ENCODE measurements at regions not wholly inside any gene's neighbourhood (a gene's known extent, or its start where the extent isn't known, plus 50 kb on each side); places are given as distances from the start of the nearest gene placed in this dataset.

GRCh38 chr18:78596794-78597345 lies 382.7 kb upstream of the SALL3 start:
- Histone ChIP-seq H3K9me3 (peaks cover 4% of the 10 kb centered on the region), H3K4me1 (no peaks in the 10 kb centered on the region), H3K27me3 (no peaks in the 10 kb centered on the region), H3K27ac (no peak overlapping the region), H3K4me3 (no peak overlapping the region), H3K36me3 (no peaks in the 10 kb centered on the region)
- intact Hi-C loops (cut with DNase I): no loop called here
- peak in 1 of 2 donors; percentile 20 for DNase-seq (ENCODE audit: extremely low spot score in 2 of 2)
- no peak for TF ChIP-seq POLR2AphosphoS5 (IDR thresholded peaks at IDR 0.05; ENCODE audit: insufficient read depth in 1 of 2, low read depth in 1 of 2)
- TF ChIP-seq POLR2A (IDR thresholded peaks at IDR 0.05): no peak

GRCh38 chr18:78601349-78601748 lies 378.3 kb upstream of the SALL3 start:
- no peak overlapping the region for H3K4me3 ChIP-seq
- intact Hi-C loops (cut with DNase I): no loop called here
- H3K36me3 ChIP-seq: no peaks in the 10 kb centered on the region
- TF ChIP-seq POLR2A (IDR thresholded peaks at IDR 0.05) (no peak), POLR2AphosphoS5 (IDR thresholded peaks at IDR 0.05; ENCODE audit: insufficient read depth in 1 of 2, low read depth in 1 of 2) (no peak), CTCF (IDR thresholded peaks at IDR 0.05) (no peak)
- H3K27ac ChIP-seq: no peak overlapping the region
- no peak for DNase-seq (ENCODE audit: extremely low spot score in 2 of 2)
- H3K27me3 ChIP-seq: no peaks in the 10 kb centered on the region
- H3K4me1 ChIP-seq: no peaks in the 10 kb centered on the region
- H3K9me3 ChIP-seq: no peaks in the 10 kb centered on the region

- Histone ChIP-seq H3K36me3 (no peaks in the 10 kb centered on the region), H3K27me3 (no peaks in the 10 kb centered on the region), H3K4me3 (no peak overlapping the region), H3K27ac (no peak overlapping the region), H3K4me1 (no peaks in the 10 kb centered on the region), H3K9me3 (no peaks in the 10 kb centered on the region)
- TF ChIP-seq POLR2AphosphoS5 (IDR thresholded peaks at IDR 0.05; ENCODE audit: insufficient read depth in 1 of 2, low read depth in 1 of 2): no peak
- TF ChIP-seq POLR2A (IDR thresholded peaks at IDR 0.05): no peak
- TF ChIP-seq CTCF (IDR thresholded peaks at IDR 0.05): no peak
- intact Hi-C loops (cut with DNase I): no loop called here
- DNase-seq (ENCODE audit: extremely low spot score in 2 of 2): peak in 1 of 2 donors; percentile 20
Observed at GRCh38 chr18:78601923-78602322, 377.7 kb upstream of the SALL3 start.

- no peaks in the 10 kb centered on the region for H3K36me3 ChIP-seq
- H3K27ac ChIP-seq: no peak overlapping the region
- H3K4me1 ChIP-seq: no peaks in the 10 kb centered on the region
- no peak overlapping the region for H3K4me3 ChIP-seq
- TF ChIP-seq POLR2AphosphoS5 (IDR thresholded peaks at IDR 0.05; ENCODE audit: insufficient read depth in 1 of 2, low read depth in 1 of 2) (no peak), POLR2A (IDR thresholded peaks at IDR 0.05) (no peak)
- no peaks in the 10 kb centered on the region for H3K27me3 ChIP-seq
- intact Hi-C loops (cut with DNase I): no loop called here
- DNase-seq (ENCODE audit: extremely low spot score in 2 of 2): peak in 1 of 2 donors; percentile 47
- no peaks in the 10 kb centered on the region for H3K9me3 ChIP-seq
Observed at GRCh38 chr18:78602430-78602829, 377.2 kb upstream of the SALL3 start.

GRCh38 chr18:78603102-78603983 lies 376.3 kb upstream of the SALL3 start:
- no peak for TF ChIP-seq CTCF (IDR thresholded peaks at IDR 0.05)
- no peak for TF ChIP-seq POLR2A (IDR thresholded peaks at IDR 0.05)
- no peak for TF ChIP-seq POLR2AphosphoS5 (IDR thresholded peaks at IDR 0.05; ENCODE audit: insufficient read depth in 1 of 2, low read depth in 1 of 2)
- Histone ChIP-seq H3K36me3 (no peaks in the 10 kb centered on the region), H3K9me3 (no peaks in the 10 kb centered on the region), H3K4me3 (no peak overlapping the region), H3K27ac (no peak overlapping the region), H3K4me1 (no peaks in the 10 kb centered on the region), H3K27me3 (no peaks in the 10 kb centered on the region)
- peak in 1 of 2 donors; percentile 40 for DNase-seq (ENCODE audit: extremely low spot score in 2 of 2)
- intact Hi-C loops (cut with DNase I): no loop called here

- Histone ChIP-seq H3K9me3 (no peaks in the 10 kb centered on the region), H3K36me3 (no peaks in the 10 kb centered on the region), H3K27ac (no peak overlapping the region), H3K4me3 (no peak overlapping the region), H3K4me1 (no peaks in the 10 kb centered on the region), H3K27me3 (no peaks in the 10 kb centered on the region)
- intact Hi-C loops (cut with DNase I): no loop called here
- DNase-seq (ENCODE audit: extremely low spot score in 2 of 2): peak in 1 of 2 donors; percentile 61
- TF ChIP-seq POLR2AphosphoS5 (IDR thresholded peaks at IDR 0.05; ENCODE audit: insufficient read depth in 1 of 2, low read depth in 1 of 2): no peak
- TF ChIP-seq CTCF (IDR thresholded peaks at IDR 0.05): no peak
- TF ChIP-seq POLR2A (IDR thresholded peaks at IDR 0.05): no peak
Observed at GRCh38 chr18:78605255-78605654, 374.4 kb upstream of the SALL3 start.

Data from vagina (tissue), 2 donors.